Ascending aorta (tissue), 2 donors: ENCODE measurements at regions not wholly inside any gene's neighbourhood (a gene's known extent, or its start where the extent isn't known, plus 50 kb on each side); places are given as distances from the start of the nearest gene placed in this dataset.

ENCODE experiments used
- DNase-seq, 2 donors: peaks; one replicate each; pipeline ENCODE4 v3.0.0-alpha.2; 2019; ENCODE audit warnings: low spot score in 2 of 2
- H3K27ac ChIP-seq, 2 donors: fragments of 200-600 bp; sonication (generic); one replicate each; pipeline ENCODE4 v1.5.1; 2016 to 2017; ENCODE audit warnings: mild to moderate bottlenecking in 1 of 2
- H3K27me3 ChIP-seq: fragments of 200-600 bp; sonication (generic); one replicate; pipeline ENCODE4 v1.5.1; 2017
- H3K36me3 ChIP-seq, 2 donors: fragments of 200-600 bp; sonication (generic); one replicate each; pipeline ENCODE4 v1.5.1; 2016
- H3K4me1 ChIP-seq, 2 donors: fragments of 200-600 bp; sonication (generic); one replicate each; pipeline ENCODE4 v1.5.1; 2016 to 2017; ENCODE audit warnings: mild to moderate bottlenecking in 1 of 2
- H3K4me3 ChIP-seq, 2 donors: fragments of 200-600 bp; sonication (generic); one replicate each; pipeline ENCODE4 v1.5.1; 2016 to 2017; ENCODE audit warnings: mild to moderate bottlenecking in 1 of 2
- H3K9me3 ChIP-seq, 2 donors: fragments of 200-600 bp; sonication (generic); one replicate each; pipeline ENCODE4 v1.5.1; 2016
- CTCF ChIP-seq, 3 experiments: fragments of 200-600 bp in 2 of 3; fragments of 450-650 bp in 1 of 3; sonication (generic) in 2 of 3; IDR thresholded peaks; one replicate each; pipeline ENCODE4 v1.5.1; 2016 to 2019; ENCODE audit warnings: antibody characterized with exemption in 3 of 3, mild to moderate bottlenecking in 1 of 3, moderate library complexity in 1 of 3
- intact Hi-C: fragments of 100-400 bp; cut with DNase I; formaldehyde crosslinking; loops from one replicate; pipeline ENCODE4 v1.15.1; 2023

GRCh38 chr1:101509370-101509769, 272.6 kb downstream of the S1PR1 start:
- DNase-seq: no peak
- no peaks in the 10 kb centered on the region for H3K36me3 ChIP-seq
- H3K27me3 ChIP-seq: no peaks in the 10 kb centered on the region
- no peaks in the 10 kb centered on the region for H3K9me3 ChIP-seq
- no peak overlapping the region for H3K4me3 ChIP-seq
- no peaks in the 10 kb centered on the region for H3K4me1 ChIP-seq
- intact Hi-C loops: no loop called here
- TF ChIP-seq CTCF (IDR thresholded peaks at IDR 0.05): no peak
- H3K27ac ChIP-seq: no peak overlapping the region

- no peak for TF ChIP-seq CTCF (IDR thresholded peaks at IDR 0.05)
- no peak for DNase-seq
- H3K27me3 ChIP-seq: no peaks in the 10 kb centered on the region
- no peaks in the 10 kb centered on the region for H3K4me1 ChIP-seq
- H3K27ac ChIP-seq: no peak overlapping the region
- no peaks in the 10 kb centered on the region for H3K9me3 ChIP-seq
- intact Hi-C loops: no loop called here
- no peak overlapping the region for H3K4me3 ChIP-seq
- no peaks in the 10 kb centered on the region for H3K36me3 ChIP-seq
These were observed 274.5 kb downstream of the S1PR1 start for GRCh38 chr1:101511202-101511891.

GRCh38 chr1:101520302-101520701, 283.5 kb downstream of the S1PR1 start:
- no peak overlapping the region for H3K4me3 ChIP-seq
- H3K27ac ChIP-seq: no peak overlapping the region
- no peaks in the 10 kb centered on the region for H3K36me3 ChIP-seq
- H3K27me3 ChIP-seq: no peaks in the 10 kb centered on the region
- TF ChIP-seq CTCF (IDR thresholded peaks at IDR 0.05): peak in 2 of 3 experiments; percentile 13 to 24
- no peak for DNase-seq
- H3K4me1 ChIP-seq: no peaks in the 10 kb centered on the region
- intact Hi-C loops: no loop called here
- no peaks in the 10 kb centered on the region for H3K9me3 ChIP-seq

GRCh38 chr1:101522486-101522885, 285.7 kb downstream of the S1PR1 start:
- TF ChIP-seq CTCF (IDR thresholded peaks at IDR 0.05): no peak

GRCh38 chr1:101526813-101527212, 290.0 kb downstream of the S1PR1 start:
- Histone ChIP-seq H3K27me3 (no peaks in the 10 kb centered on the region), H3K4me3 (no peak overlapping the region), H3K27ac (no peak overlapping the region), H3K9me3 (no peaks in the 10 kb centered on the region), H3K4me1 (no peaks in the 10 kb centered on the region), H3K36me3 (no peaks in the 10 kb centered on the region)
- no peak for TF ChIP-seq CTCF (IDR thresholded peaks at IDR 0.05)
- DNase-seq: no peak
- intact Hi-C loops: no loop called here

More at GRCh38 chr1:101522486-101522885, 285.7 kb downstream of the S1PR1 start:
- Histone ChIP-seq H3K4me1 (no peaks in the 10 kb centered on the region), H3K4me3 (no peak overlapping the region), H3K27ac (no peak overlapping the region), H3K36me3 (no peaks in the 10 kb centered on the region), H3K27me3 (no peaks in the 10 kb centered on the region), H3K9me3 (no peaks in the 10 kb centered on the region)
- DNase-seq: no peak
- intact Hi-C loops: no loop called here

GRCh38 chr1:101532377-101532776, 295.6 kb downstream of the S1PR1 start:
- H3K4me3 ChIP-seq: no peak overlapping the region
- no peak overlapping the region for H3K27ac ChIP-seq
- no peaks in the 10 kb centered on the region for H3K36me3 ChIP-seq
- intact Hi-C loops: no loop called here
- H3K9me3 ChIP-seq: no peaks in the 10 kb centered on the region
- H3K27me3 ChIP-seq: no peaks in the 10 kb centered on the region
- no peak for TF ChIP-seq CTCF (IDR thresholded peaks at IDR 0.05)
- no peak for DNase-seq
- no peaks in the 10 kb centered on the region for H3K4me1 ChIP-seq
